ENCODE measurements at regions not wholly inside any gene's neighbourhood (a gene's known extent, or its start where the extent isn't known, plus 50 kb on each side); places are given as distances from the start of the nearest gene placed in this dataset.
"Not testable (repeated sequence)": the region's sequence is repeated elsewhere in the genome, so short reads cannot be mapped to it uniquely, and the experiment has no call there.

GRCh38 chr7:131051304-131051703 lies 276.4 kb upstream of the MKLN1 start:
- no peak overlapping the region for H3K4me3 ChIP-seq (ENCODE audit: low read length)
- H3K9me3 ChIP-seq (ENCODE audit: control insufficient read depth, low read length) = no peaks in the 10 kb centered on the region
- ATAC-seq (no peak), DNase-seq (no peak)
- H3K27me3 ChIP-seq (ENCODE audit: control insufficient read depth, insufficient read depth) = no peaks in the 10 kb centered on the region
- 99% methylated on average over 2 of the region's 2 CpGs for WGBS
- H3K4me1 ChIP-seq (ENCODE audit: control insufficient read depth, insufficient read depth, low read length) = peaks cover 15% of the 10 kb centered on the region
- intact Hi-C loops (cut with DNase I) = no loop called here
- H3K27ac ChIP-seq (ENCODE audit: low read length) = no peak overlapping the region

- no peak overlapping the region for H3K27ac ChIP-seq (ENCODE audit: low read length)
- DNase-seq (no peak), ATAC-seq (no peak)
- H3K4me3 ChIP-seq (ENCODE audit: low read length) = no peak overlapping the region
- intact Hi-C loops (cut with DNase I) = no loop called here
- H3K9me3 ChIP-seq (ENCODE audit: control insufficient read depth, low read length) = no peaks in the 10 kb centered on the region
- H3K4me1 ChIP-seq (ENCODE audit: control insufficient read depth, insufficient read depth, low read length) = peaks cover 14% of the 10 kb centered on the region
- no peaks in the 10 kb centered on the region for H3K27me3 ChIP-seq (ENCODE audit: control insufficient read depth, insufficient read depth)
- 73% methylated on average over 4 of the region's 4 CpGs for WGBS
These were observed 275.3 kb upstream of the MKLN1 start for GRCh38 chr7:131052285-131052904.

GRCh38 chr7:131056007-131056406 lies 271.7 kb upstream of the MKLN1 start:
- H3K4me3 ChIP-seq (ENCODE audit: low read length) = no peak overlapping the region
- ATAC-seq (no peak), DNase-seq (no peak)
- H3K4me1 ChIP-seq (ENCODE audit: control insufficient read depth, insufficient read depth, low read length) = peaks cover 8% of the 10 kb centered on the region
- H3K9me3 ChIP-seq (ENCODE audit: control insufficient read depth, low read length) = no peaks in the 10 kb centered on the region
- no peak overlapping the region for H3K27ac ChIP-seq (ENCODE audit: low read length)
- 88% methylated on average over 2 of the region's 2 CpGs for WGBS
- intact Hi-C loops (cut with DNase I) = no loop called here
- no peaks in the 10 kb centered on the region for H3K27me3 ChIP-seq (ENCODE audit: control insufficient read depth, insufficient read depth)

GRCh38 chr7:131057015-131057793 lies 270.5 kb upstream of the MKLN1 start:
- ATAC-seq = peak; percentile 34 to 49
- Histone ChIP-seq H3K27ac (ENCODE audit: low read length) (no peak overlapping the region), H3K4me1 (ENCODE audit: control insufficient read depth, insufficient read depth, low read length) (peaks cover 12% of the 10 kb centered on the region), H3K4me3 (ENCODE audit: low read length) (no peak overlapping the region), H3K9me3 (ENCODE audit: control insufficient read depth, low read length) (no peaks in the 10 kb centered on the region), H3K27me3 (ENCODE audit: control insufficient read depth, insufficient read depth) (no peaks in the 10 kb centered on the region)
- WGBS = 33% methylated on average over 6 of the region's 6 CpGs
- no peak for DNase-seq
- intact Hi-C loops (cut with DNase I) = no loop called here

GRCh38 chr7:131057794-131058070 lies 269.9 kb upstream of the MKLN1 start:
- Histone ChIP-seq H3K4me3 (ENCODE audit: low read length) (no peak overlapping the region), H3K4me1 (ENCODE audit: control insufficient read depth, insufficient read depth, low read length) (peaks cover 12% of the 10 kb centered on the region), H3K27ac (ENCODE audit: low read length) (no peak overlapping the region), H3K9me3 (ENCODE audit: control insufficient read depth, low read length) (no peaks in the 10 kb centered on the region), H3K27me3 (ENCODE audit: control insufficient read depth, insufficient read depth) (no peaks in the 10 kb centered on the region)
- WGBS = 43% methylated on average over 2 of the region's 2 CpGs
- peak; percentile 21 to 41 for ATAC-seq
- no peak for DNase-seq
- intact Hi-C loops (cut with DNase I) = no loop called here

GRCh38 chr7:131058561-131059288 lies 269.0 kb upstream of the MKLN1 start:
- peak in 1 of 3 donors; percentile 51 for DNase-seq
- intact Hi-C loops (cut with DNase I); H3K27ac ChIP-seq (ENCODE audit: low read length); H3K27me3 ChIP-seq (ENCODE audit: control insufficient read depth, insufficient read depth); H3K4me3 ChIP-seq (ENCODE audit: low read length); H3K9me3 ChIP-seq (ENCODE audit: control insufficient read depth, low read length); ATAC-seq: not testable (repeated sequence)
- 94% methylated on average over 36 of the region's 36 CpGs for WGBS
- peaks cover 12% of the 10 kb centered on the region for H3K4me1 ChIP-seq (ENCODE audit: control insufficient read depth, insufficient read depth, low read length)

- intact Hi-C loops (cut with DNase I) = not testable (repeated sequence)
- H3K4me1 ChIP-seq (ENCODE audit: control insufficient read depth, insufficient read depth, low read length) = peaks cover 12% of the 10 kb centered on the region
These were observed 268.3 kb upstream of the MKLN1 start for GRCh38 chr7:131059401-131059800.

GRCh38 chr7:131061158-131061557 lies 266.5 kb upstream of the MKLN1 start:
- ATAC-seq (peak; percentile 13 to 40), DNase-seq (peak in 1 of 3 donors; percentile 29)
- intact Hi-C loops (cut with DNase I) = loop anchor here in 2 of 4 donors (10.0 kb wide), 2 partner anchors 244 to 364 kb away; no protein-coding TSS in a partner anchor
- peaks cover 9% of the 10 kb centered on the region for H3K4me1 ChIP-seq (ENCODE audit: control insufficient read depth, insufficient read depth, low read length)
- WGBS = 77% methylated on average over 5 of the region's 5 CpGs
- no peak overlapping the region for H3K4me3 ChIP-seq (ENCODE audit: low read length)
- H3K9me3 ChIP-seq (ENCODE audit: control insufficient read depth, low read length) = no peaks in the 10 kb centered on the region
- H3K27ac ChIP-seq (ENCODE audit: low read length) = no peak overlapping the region
- H3K27me3 ChIP-seq (ENCODE audit: control insufficient read depth, insufficient read depth) = no peaks in the 10 kb centered on the region

More at GRCh38 chr7:131059401-131059800, 268.3 kb upstream of the MKLN1 start:
- not testable (repeated sequence) for DNase-seq; ATAC-seq; H3K27me3 ChIP-seq (ENCODE audit: control insufficient read depth, insufficient read depth); H3K9me3 ChIP-seq (ENCODE audit: control insufficient read depth, low read length); H3K27ac ChIP-seq (ENCODE audit: low read length); H3K4me3 ChIP-seq (ENCODE audit: low read length)
- WGBS = 79% methylated on average over 4 of the region's 4 CpGs

GRCh38 chr7:131061818-131062217 lies 265.9 kb upstream of the MKLN1 start:
- H3K9me3 ChIP-seq (ENCODE audit: control insufficient read depth, low read length) = no peaks in the 10 kb centered on the region
- ATAC-seq (no peak), DNase-seq (no peak)
- no peak overlapping the region for H3K27ac ChIP-seq (ENCODE audit: low read length)
- intact Hi-C loops (cut with DNase I) = loop anchor here in 2 of 4 donors (10.0 kb wide), 2 partner anchors 243 to 363 kb away; no protein-coding TSS in a partner anchor
- WGBS = 88% methylated on average over 4 of the region's 4 CpGs
- H3K27me3 ChIP-seq (ENCODE audit: control insufficient read depth, insufficient read depth) = no peaks in the 10 kb centered on the region
- no peak overlapping the region for H3K4me3 ChIP-seq (ENCODE audit: low read length)
- peaks cover 9% of the 10 kb centered on the region for H3K4me1 ChIP-seq (ENCODE audit: control insufficient read depth, insufficient read depth, low read length)

- H3K27me3 ChIP-seq (ENCODE audit: control insufficient read depth, insufficient read depth) = no peaks in the 10 kb centered on the region
- DNase-seq (no peak), ATAC-seq (no peak)
- peaks cover 4% of the 10 kb centered on the region for H3K4me1 ChIP-seq (ENCODE audit: control insufficient read depth, insufficient read depth, low read length)
- intact Hi-C loops (cut with DNase I) = loop anchor here in 2 of 4 donors (10.0 kb wide), 2 partner anchors 238 to 358 kb away; no protein-coding TSS in a partner anchor
- no peak overlapping the region for H3K4me3 ChIP-seq (ENCODE audit: low read length)
- no peak overlapping the region for H3K27ac ChIP-seq (ENCODE audit: low read length)
- no peaks in the 10 kb centered on the region for H3K9me3 ChIP-seq (ENCODE audit: control insufficient read depth, low read length)
These were observed 261.0 kb upstream of the MKLN1 start for GRCh38 chr7:131066635-131067034.

- no peak overlapping the region for H3K4me3 ChIP-seq (ENCODE audit: low read length)
These were observed 260.5 kb upstream of the MKLN1 start for GRCh38 chr7:131067220-131067619.

More at GRCh38 chr7:131067220-131067619, 260.5 kb upstream of the MKLN1 start:
- peak overlapping the region; percentile 36 for H3K27ac ChIP-seq (ENCODE audit: low read length)
- ATAC-seq (peak in 1 of 2 donors; percentile 12), DNase-seq (peak in 1 of 3 donors; percentile 39)
- H3K4me1 ChIP-seq (ENCODE audit: control insufficient read depth, insufficient read depth, low read length) = peaks cover 4% of the 10 kb centered on the region
- 76% methylated on average over 5 of the region's 5 CpGs for WGBS
- no peaks in the 10 kb centered on the region for H3K27me3 ChIP-seq (ENCODE audit: control insufficient read depth, insufficient read depth)
- H3K9me3 ChIP-seq (ENCODE audit: control insufficient read depth, low read length) = no peaks in the 10 kb centered on the region
- intact Hi-C loops (cut with DNase I) = loop anchor here in 2 of 4 donors (10.0 kb wide), 2 partner anchors 238 to 358 kb away; no protein-coding TSS in a partner anchor
